NCI-H2171 treated with DMSO at 0.1 percent for 48 hours (cell line): ENCODE measurements at regions not wholly inside any gene's neighbourhood (a gene's known extent, or its start where the extent isn't known, plus 50 kb on each side); places are given as distances from the start of the nearest gene placed in this dataset.
"Not testable (repeated sequence)": the region's sequence is repeated elsewhere in the genome, so short reads cannot be mapped to it uniquely, and the experiment has no call there.

Experiments used
- DNase-seq: peaks from one replicate; lab custom pipeline; 2025; lab: John Stamatoyannopoulos, UW

GRCh38 chr3:63097396-63097795, 180.7 kb upstream of the SYNPR start:
- DNase-seq: no peak

DNA sequence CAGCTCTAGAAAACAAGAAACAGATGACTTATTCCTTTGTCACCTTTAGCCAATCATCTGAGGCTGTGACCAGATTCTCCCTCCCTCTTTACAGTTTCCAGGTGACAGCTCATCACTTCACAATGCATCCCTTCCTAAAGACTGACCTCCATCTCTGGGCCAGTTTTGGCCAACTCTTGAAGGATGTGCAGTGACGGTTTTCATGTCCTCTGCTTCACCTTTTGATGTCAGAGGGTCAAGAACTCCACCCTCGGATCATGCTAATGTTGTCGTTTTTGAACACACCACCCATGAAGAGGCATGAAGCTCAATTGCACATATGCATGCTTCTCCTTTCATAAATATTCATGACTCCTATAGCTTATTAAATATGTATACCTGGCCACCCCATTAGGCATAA, 161.2 kb upstream of the SYNPR start:
- DNase-seq: no peak

DNA sequence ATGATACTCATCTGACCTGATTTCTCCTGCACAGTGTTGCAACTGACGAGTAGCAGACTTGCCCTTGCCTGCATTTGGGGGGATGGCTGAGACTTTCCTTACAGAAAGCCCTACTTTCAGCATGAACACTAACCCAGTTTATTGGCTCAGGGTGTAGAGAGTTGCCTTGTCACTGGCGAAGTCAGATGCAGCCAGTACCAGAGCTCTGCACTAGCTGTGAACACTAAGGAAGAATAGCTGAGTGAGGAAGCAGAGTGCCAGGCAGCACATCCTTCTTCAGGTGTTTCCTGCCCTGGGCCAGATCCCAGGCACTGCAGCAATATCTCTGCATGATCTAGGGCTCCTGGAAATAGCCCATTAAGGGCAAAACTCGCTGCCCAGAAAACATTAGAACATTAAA, 154.0 kb upstream of the SYNPR start:
- no peak for DNase-seq

DNA sequence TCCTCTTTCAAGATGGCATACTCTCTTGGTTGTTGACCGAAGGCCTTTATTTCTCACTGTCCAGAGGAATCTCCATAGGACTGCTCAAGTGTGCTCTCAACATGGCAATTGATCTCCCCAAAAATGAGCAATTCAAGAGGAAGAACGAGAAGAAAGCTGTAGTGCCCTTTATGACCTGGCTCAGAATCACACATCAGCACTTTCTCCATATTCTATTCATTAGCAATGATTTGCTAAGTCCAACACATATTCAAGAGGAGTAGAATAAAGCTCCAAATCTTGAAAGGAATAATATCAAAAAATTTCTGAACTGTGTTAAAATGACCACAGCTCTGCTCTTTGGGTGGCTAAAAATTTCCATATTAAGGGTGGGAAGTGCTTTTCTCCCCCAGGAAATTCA, 151.6 kb upstream of the SYNPR start:
- no peak for DNase-seq

DNA sequence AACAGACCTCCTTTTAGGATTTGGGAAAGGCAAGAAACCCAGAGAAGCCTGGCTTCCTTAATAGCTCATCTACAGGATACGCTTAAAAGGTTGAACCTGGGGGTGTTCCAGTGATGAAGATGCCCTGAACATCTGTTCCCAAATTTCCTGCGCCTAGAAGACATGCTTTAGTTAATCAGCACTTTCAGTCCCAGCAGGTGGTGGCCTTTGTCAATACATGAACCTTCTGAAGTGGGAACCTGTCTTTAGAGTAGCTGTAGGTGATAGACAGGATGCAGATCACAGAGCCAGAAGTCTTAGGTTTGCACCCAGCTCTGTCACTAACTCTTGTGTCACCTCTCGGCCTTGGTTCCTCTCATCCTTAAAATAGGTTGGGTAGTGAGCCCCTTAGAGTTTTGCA, 149.7 kb upstream of the SYNPR start:
- DNase-seq: peak; percentile 57

- DNase-seq: no peak
Observed at GRCh38 chr3:63130625-63131024, 147.5 kb upstream of the SYNPR start.

DNA sequence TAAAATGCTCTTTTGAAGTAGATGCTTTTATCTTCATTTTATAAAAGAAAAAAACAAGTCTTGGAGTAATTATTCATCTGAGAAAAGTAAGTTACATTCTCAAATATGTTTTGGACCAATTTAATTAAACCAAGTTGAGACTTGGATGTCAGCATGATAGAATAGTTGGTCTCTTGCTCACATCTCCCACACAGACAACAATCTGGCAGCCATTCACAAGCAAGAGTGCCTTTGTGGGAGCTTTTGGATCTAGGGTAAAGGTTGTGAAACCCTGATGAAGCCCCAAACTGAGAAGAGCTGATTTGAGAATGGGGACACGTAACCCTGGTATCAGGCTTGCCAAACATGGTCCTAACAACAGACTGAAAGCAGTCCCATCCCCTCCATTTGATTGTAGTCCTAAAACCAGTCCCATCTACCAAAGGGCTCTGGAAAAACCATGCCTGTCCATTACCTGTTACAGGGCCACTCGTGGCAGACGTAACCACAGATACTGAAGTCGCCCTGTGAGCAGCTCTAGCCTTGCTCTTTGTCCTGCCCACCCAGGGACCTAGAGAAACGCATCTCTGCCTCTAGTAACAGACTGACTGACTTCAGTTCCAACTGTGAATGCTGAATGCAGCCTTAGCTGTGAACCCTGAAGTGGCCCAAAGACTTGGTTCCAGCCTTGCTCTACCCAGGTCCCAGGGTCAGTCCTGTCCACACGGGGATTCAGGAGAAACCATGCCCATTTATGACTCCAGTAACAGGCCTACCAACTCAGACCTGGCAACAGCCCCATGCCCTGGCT, 145.5 kb upstream of the SYNPR start:
- no peak for DNase-seq

GRCh38 chr3:63135367-63135766, 142.7 kb upstream of the SYNPR start:
- peak; percentile 62 for DNase-seq

- not testable (repeated sequence) for DNase-seq
Observed at GRCh38 chr3:63136249-63136648, 141.9 kb upstream of the SYNPR start.

GRCh38 chr3:63142681-63143080, 135.4 kb upstream of the SYNPR start:
- DNase-seq: no peak

- no peak for DNase-seq
Observed at GRCh38 chr3:63146154-63146553, 132.0 kb upstream of the SYNPR start.

- no peak for DNase-seq
Observed at GRCh38 chr3:63150880-63151279, 127.2 kb upstream of the SYNPR start.

GRCh38 chr3:63151897-63152296, 126.2 kb upstream of the SYNPR start:
- peak; percentile 87 for DNase-seq

DNA sequence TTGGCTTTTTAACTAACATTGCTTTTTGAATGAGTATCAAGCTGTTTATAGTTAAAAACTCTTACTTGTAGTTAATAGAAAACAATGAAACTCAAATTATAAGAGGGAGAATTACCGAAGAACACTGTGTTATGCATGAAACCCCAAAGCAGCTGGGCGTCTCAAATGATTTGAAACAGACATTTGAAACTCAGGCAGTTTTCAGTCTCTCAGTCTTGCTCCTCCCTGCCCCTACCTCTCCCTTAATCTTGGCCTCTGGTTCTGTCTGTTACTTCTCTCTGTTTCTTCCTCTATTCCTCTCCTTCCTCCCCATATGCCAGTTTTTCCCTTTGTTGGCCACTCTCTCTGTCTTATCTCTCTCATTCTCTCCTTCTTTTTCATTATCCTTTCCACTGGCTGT, 118.3 kb upstream of the SYNPR start:
- no peak for DNase-seq

GRCh38 chr3:63167113-63167512, 111.0 kb upstream of the SYNPR start:
- no peak for DNase-seq

DNA sequence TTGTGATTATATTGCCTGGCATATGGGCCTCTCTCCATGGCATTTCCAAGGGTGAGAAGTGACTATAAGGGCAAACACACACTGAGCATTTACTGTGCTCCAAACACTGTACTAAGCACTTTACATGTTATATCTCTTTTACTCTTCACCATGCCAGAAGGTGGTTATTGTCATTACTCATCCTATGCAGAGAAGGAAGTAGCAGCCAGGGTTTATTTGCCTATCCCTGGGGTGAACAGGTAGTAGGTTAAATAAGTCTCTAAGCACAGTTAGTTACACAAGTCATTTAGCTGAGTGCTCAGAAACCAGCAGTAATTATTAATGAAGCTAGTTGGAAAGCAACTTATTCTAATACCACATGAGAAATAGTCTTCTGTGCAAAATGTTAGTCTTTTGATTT, 109.9 kb upstream of the SYNPR start:
- DNase-seq: no peak

DNA sequence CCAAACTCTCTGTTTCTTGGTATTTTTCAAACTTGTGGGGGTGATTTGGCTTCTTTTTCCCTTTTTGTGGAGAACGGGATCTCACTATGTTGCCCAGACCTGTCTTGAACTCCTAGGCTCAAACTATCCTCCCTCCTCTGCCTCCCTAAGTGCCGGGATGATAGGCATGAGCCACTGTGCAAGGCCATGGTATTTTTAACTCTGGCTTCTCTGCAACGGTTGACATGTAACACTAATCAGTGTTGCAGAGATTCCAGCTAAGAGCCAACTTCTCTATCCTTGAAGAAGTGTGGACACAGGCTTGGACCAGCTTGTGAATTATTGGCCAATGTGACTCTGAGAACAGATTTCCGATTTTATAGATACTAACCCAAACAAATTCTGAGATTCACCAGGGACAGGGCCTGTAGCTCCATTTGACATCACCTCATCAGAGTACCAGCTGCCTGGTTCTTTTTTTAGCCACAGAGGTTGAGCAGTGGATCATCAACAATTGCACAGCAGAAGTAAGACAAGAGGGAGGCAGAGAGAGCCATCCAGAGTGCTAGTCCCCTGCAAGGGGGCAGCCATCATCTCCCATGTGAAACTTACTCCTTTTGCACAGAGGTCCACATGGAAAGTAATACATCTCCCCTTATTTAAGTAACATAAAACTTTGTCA, 98.1 kb upstream of the SYNPR start:
- no peak for DNase-seq

- DNase-seq: peak; percentile 69
Observed at GRCh38 chr3:63192248-63192647, 85.9 kb upstream of the SYNPR start.

DNA sequence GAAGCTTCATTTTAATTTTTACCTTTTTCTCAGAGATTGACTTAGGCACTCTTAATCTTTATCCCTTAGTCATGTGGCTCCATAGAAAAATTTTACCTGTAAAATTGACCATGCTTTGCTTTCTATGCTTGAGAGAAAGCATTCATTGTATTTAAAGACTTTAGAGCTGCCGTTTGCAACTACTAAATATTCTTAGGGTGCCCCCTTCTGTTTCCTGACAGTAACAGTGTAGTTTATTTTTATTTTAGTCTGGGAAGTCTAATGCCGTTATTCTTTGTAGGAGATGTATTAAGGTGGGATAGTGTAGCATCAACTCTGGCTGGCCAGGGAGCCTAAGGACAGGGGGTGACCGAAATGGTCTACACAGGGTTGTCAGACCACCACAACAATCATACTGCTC, 84.5 kb upstream of the SYNPR start:
- peak; percentile 55 for DNase-seq

DNA sequence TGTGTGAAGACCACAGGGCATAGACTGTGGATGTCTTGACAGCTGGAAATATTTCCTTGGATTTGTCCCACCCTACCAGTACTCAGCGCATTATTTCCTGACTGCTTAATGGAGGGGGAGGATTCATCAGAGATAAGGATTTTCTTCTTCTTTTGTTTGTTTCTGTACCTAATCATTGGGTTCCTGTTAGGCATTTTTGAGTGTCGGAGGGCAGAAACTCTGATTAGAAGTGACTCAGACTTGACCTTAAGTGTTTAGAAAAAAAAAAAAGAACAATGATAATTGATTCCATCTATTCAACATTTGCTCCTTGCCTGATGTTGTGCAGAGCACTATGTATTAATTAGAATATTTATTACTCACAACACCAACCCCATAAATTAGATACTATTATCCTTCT, 78.5 kb upstream of the SYNPR start:
- DNase-seq: no peak

GRCh38 chr3:63202529-63202928, 75.6 kb upstream of the SYNPR start:
- DNase-seq: no peak

DNA sequence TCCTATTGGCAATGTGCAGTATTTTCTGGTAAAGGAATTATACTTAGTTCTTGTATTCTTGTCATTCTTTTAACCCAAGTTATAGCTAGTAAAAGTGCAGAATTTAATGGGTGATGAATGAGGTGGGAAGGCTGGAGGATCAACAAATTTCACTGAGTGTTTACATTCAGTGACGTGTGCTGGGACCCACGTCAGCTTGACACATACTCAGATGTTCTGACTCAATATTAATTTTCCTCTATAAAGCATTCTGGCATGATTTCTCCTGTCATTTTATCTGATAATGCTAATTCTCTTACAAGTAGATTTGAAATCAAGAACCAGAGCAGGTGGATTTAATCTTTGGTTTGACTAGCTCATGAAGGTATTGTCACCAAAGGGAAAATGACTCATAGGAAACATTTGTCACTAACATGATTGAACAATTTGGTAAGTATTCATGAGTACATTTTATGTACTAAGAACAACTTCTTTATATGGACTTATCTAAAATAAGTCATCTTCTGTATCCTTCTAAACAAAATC, 71.0 kb upstream of the SYNPR start:
- DNase-seq: no peak

DNA sequence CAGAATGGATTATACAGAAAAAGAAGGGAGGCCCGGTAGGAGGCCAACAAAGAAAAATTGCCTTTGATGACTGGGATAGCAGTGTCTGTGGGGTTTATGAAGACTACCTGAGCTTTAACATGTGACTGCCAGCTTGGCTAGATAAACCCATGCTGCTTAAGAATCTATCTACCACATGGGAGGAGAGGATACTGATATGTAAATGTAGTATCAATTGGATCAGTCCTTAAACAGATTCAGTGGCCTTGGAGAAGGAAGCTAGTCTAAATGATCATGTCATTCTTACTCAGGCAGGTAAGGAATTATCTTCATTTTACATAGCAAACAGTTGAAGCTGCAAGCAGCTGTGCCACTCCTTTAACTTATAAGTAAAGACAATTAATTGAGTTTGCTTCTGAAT, 50.0 kb upstream of the SYNPR start:
- DNase-seq: no peak
